ENCODE measurements at regions not wholly inside any gene's neighbourhood (a gene's known extent, or its start where the extent isn't known, plus 50 kb on each side); places are given as distances from the start of the nearest gene placed in this dataset.

GRCh38 chr20:43842126-43843020, 72.3 kb upstream of the TOX2 start:
- Histone ChIP-seq H3K27ac (no peak overlapping the region), H3K36me3 (no peaks in the 10 kb centered on the region), H3K4me3 (ENCODE audit: low read depth in 1 of 2, low read length in 1 of 2) (no peak overlapping the region), H3K9me3 (no peaks in the 10 kb centered on the region), H3K27me3 (peaks cover 31% of the 10 kb centered on the region), H3K4me1 (ENCODE audit: control insufficient read depth in 1 of 2, insufficient read depth in 1 of 2, low read depth in 1 of 2, low read length in 1 of 2) (no peaks in the 10 kb centered on the region)
- TF ChIP-seq CTCF (IDR thresholded peaks at IDR 0.05) = no peak

- Histone ChIP-seq H3K9me3 (no peaks in the 10 kb centered on the region), H3K4me1 (ENCODE audit: control insufficient read depth in 1 of 2, insufficient read depth in 1 of 2, low read depth in 1 of 2, low read length in 1 of 2) (no peaks in the 10 kb centered on the region), H3K27ac (no peak overlapping the region), H3K27me3 (peaks cover 23% of the 10 kb centered on the region), H3K36me3 (no peaks in the 10 kb centered on the region), H3K4me3 (ENCODE audit: low read depth in 1 of 2, low read length in 1 of 2) (no peak overlapping the region)
- no peak for TF ChIP-seq CTCF (IDR thresholded peaks at IDR 0.05)
Observed at GRCh38 chr20:43840382-43841070, 74.1 kb upstream of the TOX2 start.

GRCh38 chr20:43839793-43840199, 74.9 kb upstream of the TOX2 start:
- H3K27me3 ChIP-seq = peaks cover 15% of the 10 kb centered on the region
- no peaks in the 10 kb centered on the region for H3K4me1 ChIP-seq (ENCODE audit: control insufficient read depth in 1 of 2, insufficient read depth in 1 of 2, low read depth in 1 of 2, low read length in 1 of 2)
- no peak overlapping the region for H3K4me3 ChIP-seq (ENCODE audit: low read depth in 1 of 2, low read length in 1 of 2)
- TF ChIP-seq CTCF (IDR thresholded peaks at IDR 0.05) = no peak
- no peaks in the 10 kb centered on the region for H3K9me3 ChIP-seq
- H3K27ac ChIP-seq = no peak overlapping the region
- no peaks in the 10 kb centered on the region for H3K36me3 ChIP-seq

DNA sequence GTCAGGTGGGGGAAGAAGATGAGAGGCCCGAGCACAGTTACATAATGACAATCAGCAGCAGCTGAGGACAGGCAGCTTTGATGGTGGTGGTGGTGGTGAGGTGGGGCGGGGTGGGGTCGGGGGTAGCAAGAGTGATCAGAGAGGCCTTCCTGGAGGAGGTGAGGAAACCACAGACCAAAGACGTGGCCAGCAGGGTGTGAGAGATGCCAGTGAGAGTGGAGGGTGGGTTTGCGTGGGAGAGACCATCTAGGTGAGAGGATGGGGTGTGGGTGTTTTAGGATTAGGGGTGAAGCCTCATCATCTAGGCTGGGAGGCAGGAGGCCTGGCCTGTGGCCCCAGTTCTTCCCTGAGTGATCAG, 76.0 kb upstream of the TOX2 start:
- no peaks in the 10 kb centered on the region for H3K4me1 ChIP-seq (ENCODE audit: control insufficient read depth in 1 of 2, insufficient read depth in 1 of 2, low read depth in 1 of 2, low read length in 1 of 2)
- H3K9me3 ChIP-seq = no peaks in the 10 kb centered on the region
- no peak overlapping the region for H3K4me3 ChIP-seq (ENCODE audit: low read depth in 1 of 2, low read length in 1 of 2)
- H3K27me3 ChIP-seq = peaks cover 10% of the 10 kb centered on the region
- H3K36me3 ChIP-seq = no peaks in the 10 kb centered on the region
- TF ChIP-seq CTCF (IDR thresholded peaks at IDR 0.05) = no peak
- H3K27ac ChIP-seq = no peak overlapping the region

DNA sequence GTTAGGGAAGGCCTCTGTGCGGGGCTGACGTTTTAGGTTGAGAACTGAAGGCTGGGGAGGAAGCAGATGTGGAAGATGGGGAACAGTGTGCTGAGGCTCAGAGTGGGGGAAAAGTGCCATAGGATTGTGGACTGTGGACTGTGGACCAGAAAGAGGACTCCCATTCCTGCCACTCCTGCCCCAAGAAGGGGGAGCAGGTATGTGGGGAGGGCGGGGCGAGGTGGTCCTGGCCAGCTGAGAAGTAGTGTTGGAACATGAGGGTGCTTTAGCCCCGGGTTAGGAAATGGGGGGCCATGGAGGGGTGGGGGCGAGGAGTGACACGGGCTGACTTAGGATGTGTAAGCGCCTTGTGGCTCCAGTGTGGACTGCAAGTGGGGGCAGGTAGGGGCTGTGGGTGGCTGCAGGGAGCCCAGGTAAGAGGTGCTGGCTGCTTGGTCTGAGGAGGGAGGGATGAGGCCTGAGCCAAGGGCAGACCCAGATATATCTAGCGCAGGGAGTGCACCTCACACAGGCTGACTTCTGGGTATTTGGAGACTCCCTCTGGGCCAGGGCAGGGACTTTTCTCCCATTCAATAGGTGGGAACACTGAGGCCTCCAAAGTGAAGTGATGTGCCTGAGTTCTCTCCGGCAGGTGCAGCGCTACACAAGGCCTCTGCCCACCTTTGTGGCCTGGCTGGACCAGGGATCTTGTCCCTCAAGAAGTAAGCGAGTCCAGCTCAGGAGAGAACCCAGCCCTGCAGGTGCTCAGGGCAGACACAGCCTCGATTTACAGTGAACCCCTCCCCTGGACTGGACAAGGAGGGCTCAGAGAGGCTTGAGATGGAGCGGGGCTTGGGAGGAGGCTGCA, 76.6 kb upstream of the TOX2 start:
- Histone ChIP-seq H3K36me3 (no peaks in the 10 kb centered on the region), H3K9me3 (no peaks in the 10 kb centered on the region), H3K4me1 (ENCODE audit: control insufficient read depth in 1 of 2, insufficient read depth in 1 of 2, low read depth in 1 of 2, low read length in 1 of 2) (no peaks in the 10 kb centered on the region), H3K27ac (no peak overlapping the region), H3K27me3 (peaks cover 5% of the 10 kb centered on the region), H3K4me3 (ENCODE audit: low read depth in 1 of 2, low read length in 1 of 2) (no peak overlapping the region)
- no peak for TF ChIP-seq CTCF (IDR thresholded peaks at IDR 0.05)

All from neutrophil (primary cell).